NB4 (cell line): ENCODE measurements at regions not wholly inside any gene's neighbourhood (a gene's known extent, or its start where the extent isn't known, plus 50 kb on each side); places are given as distances from the start of the nearest gene placed in this dataset.

Experiments used
- MYC ChIP-seq: IDR thresholded peaks from 2 replicates; pipeline ENCODE4 v1.6.1; 2011; ENCODE audit warnings: low read depth, low read length
- POLR2A ChIP-seq: IDR thresholded peaks from 2 replicates; pipeline ENCODE4 v1.6.1; 2011; ENCODE audit warnings: mild to moderate bottlenecking; ENCODE audit not compliant: insufficient read length; ENCODE audit errors: extremely low read depth
- TF ChIP-seq, protein P1 (sequence below): IDR thresholded peaks from one replicate; pipeline ENCODE4 v1.5.1; 2012; ENCODE audit warnings: low read depth, low read length
- TF ChIP-seq, protein P2 (sequence below): IDR thresholded peaks from 2 replicates; pipeline ENCODE4 v1.6.1; 2011; ENCODE audit warnings: low read depth, low read length

DNA sequence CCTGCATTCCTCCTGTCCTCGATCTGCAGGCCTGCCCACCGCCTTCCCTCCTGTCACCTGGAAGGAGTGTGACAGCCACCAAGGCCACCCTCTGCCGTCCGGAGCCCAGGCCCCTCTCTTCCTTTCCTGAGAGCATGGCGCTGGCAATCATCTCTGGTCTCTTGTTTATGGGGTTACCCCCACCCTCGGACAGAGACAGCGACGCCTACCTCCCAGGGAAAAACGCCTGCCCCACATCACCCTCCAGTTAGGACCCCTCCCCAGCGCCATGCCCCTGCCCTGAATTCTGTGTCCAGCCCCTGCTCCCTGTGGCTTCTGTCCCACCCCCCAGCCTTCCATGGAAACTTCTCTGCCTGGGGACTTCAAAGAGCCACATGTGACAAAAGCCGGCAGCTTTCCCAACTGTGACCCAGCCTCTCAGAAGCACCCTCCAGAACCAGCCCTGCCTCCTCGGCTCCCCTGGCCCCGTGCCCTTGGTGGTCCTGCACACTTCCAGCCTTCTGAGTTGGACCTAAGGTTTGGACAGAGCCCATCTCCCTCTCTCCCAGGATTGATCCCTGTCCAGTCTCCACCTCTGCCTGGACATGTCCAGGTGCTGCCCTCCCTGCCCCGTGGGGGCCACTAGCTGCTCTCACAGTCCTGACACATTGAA lies 145.0 kb upstream of the HDAC4 start:
- TF ChIP-seq, protein P1, sequence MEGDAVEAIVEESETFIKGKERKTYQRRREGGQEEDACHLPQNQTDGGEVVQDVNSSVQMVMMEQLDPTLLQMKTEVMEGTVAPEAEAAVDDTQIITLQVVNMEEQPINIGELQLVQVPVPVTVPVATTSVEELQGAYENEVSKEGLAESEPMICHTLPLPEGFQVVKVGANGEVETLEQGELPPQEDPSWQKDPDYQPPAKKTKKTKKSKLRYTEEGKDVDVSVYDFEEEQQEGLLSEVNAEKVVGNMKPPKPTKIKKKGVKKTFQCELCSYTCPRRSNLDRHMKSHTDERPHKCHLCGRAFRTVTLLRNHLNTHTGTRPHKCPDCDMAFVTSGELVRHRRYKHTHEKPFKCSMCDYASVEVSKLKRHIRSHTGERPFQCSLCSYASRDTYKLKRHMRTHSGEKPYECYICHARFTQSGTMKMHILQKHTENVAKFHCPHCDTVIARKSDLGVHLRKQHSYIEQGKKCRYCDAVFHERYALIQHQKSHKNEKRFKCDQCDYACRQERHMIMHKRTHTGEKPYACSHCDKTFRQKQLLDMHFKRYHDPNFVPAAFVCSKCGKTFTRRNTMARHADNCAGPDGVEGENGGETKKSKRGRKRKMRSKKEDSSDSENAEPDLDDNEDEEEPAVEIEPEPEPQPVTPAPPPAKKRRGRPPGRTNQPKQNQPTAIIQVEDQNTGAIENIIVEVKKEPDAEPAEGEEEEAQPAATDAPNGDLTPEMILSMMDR = no peak
- TF ChIP-seq POLR2A (no peak), MYC (no peak)
- TF ChIP-seq, protein P2, sequence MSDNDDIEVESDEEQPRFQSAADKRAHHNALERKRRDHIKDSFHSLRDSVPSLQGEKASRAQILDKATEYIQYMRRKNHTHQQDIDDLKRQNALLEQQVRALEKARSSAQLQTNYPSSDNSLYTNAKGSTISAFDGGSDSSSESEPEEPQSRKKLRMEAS = no peak
